ENCODE measurements at regions not wholly inside any gene's neighbourhood (a gene's known extent, or its start where the extent isn't known, plus 50 kb on each side); places are given as distances from the start of the nearest gene placed in this dataset.

DNA sequence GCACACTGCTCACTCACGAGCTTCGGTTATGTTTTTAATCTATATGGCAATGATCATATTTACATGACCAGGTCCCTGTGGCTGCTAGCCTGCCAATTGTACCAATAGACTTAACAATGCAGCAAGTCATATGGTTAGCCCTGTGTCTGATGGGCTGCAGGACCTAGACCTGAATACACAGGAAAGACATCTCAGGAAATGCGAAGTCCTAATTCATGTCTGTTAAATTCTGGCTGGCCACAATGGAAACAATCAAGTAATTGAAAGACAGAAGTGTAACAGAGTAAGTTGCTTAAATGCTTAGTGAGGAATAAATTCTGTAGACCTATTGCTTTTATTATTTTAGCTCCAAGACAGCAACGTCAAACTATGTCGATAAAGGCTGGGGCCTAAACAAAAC, 112.4 kb upstream of the FZD8 start:
- DNase-seq: no peak

GRCh38 chr10:35752469-35753461, 110.7 kb upstream of the FZD8 start:
- no peak for DNase-seq

DNA sequence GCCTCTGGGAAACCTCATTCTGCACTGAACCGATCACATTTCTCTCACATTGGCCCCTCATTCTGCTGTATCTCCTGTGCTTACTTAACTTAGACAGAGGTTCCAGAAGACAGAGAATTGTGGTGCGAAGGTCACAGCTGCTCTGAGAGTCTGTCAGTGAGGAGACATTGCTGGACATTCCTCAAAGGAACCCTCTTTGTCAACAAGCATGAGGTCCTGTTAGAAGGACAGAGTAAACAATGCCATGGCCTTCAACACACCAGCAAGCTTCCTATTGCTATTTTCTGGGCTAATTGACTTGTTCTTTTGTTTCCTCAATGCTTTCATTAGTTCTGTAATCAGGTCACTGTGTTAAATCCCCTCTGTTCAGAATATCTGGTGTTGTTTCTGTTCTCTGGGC, 109.3 kb upstream of the FZD8 start:
- no peak for DNase-seq

DNA sequence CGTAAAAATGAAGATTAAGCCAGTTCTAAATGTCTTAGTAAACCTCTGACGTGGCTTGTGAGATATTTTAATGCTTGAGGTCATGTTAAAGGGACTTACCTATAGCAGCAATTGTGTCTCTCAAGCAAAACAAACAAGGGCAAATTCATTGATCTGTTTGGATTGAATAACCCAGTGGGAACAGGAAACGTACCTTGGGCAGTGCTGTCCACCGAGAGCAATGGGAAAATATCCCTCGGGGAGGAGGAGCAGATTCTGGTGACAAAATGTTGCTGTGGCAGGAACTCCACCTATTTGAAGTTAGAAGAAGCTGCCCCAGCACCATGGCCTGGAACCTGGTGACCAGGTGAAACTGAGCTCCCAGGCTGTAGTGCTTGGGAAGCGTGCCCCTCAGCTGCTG, 107.1 kb upstream of the FZD8 start:
- DNase-seq: no peak

GRCh38 chr10:35745617-35746403, 103.7 kb upstream of the FZD8 start:
- DNase-seq: no peak

- no peak for DNase-seq
These were observed 101.8 kb upstream of the FZD8 start for GRCh38 chr10:35743851-35744250.

DNA sequence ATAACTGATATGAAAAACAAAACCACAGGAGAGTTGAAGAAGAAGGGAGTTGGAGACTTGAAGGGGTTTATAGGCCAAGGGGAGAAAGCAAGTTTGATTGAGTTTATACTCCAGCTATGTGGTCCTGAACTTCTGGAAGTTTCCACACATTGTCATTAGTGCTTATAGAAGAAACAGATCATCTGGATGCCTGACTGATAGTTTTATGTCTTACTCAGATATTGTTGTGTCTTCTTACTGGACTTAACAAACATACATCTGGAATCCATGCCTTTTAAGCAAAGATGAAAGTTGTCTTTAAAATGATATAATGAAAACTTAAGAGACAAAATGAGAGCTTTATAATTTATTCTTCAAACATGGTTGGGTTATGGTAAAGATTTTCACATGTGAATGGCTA, 101.3 kb upstream of the FZD8 start:
- DNase-seq: no peak

DNA sequence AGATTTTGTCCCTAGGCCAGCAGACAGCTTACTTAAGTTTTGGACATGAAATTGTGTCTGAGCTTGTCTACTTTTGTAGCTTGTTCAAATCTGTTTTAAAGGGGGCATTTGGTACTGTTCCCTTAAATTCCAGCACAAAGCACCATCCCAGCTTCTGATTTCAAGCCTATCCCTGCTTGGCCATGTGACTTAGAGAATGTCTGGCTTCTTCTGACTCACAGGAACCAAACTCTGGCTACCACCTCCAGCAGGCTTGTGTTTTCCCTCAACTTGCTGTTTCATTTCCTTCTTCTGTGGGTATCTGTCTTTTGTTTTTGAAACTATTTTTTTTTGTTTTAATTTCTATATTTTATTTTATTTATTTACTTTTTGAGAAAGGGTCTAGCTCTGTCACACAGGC, 97.9 kb upstream of the FZD8 start:
- DNase-seq: no peak

DNA sequence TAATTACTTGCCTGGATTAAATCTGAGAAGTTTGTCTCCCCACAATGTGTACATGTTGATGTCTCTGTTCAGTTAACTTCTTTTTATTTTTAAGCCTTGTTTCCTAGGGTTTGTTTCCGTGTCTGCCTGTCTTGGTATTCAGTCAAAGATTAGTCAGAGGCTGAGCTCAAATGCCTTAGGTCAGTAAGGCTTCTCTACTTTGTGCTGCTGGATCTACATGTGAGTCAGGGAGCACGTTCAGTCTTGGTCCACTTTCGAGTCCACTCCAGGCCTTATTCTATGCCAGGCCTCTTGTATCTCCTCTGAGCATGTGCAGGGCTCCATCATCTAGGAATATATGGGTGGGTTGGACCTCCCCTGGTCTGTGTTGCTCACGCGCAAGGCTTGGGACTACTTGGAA, 93.3 kb upstream of the FZD8 start:
- no peak for DNase-seq

- no peak for DNase-seq
These were observed 89.7 kb upstream of the FZD8 start for GRCh38 chr10:35731828-35732227.

- DNase-seq: no peak
These were observed 86.2 kb upstream of the FZD8 start for GRCh38 chr10:35728341-35728740.

- DNase-seq: no peak
These were observed 84.8 kb upstream of the FZD8 start for GRCh38 chr10:35726846-35727245.

- DNase-seq: no peak
These were observed 81.9 kb upstream of the FZD8 start for GRCh38 chr10:35723992-35724391.

DNA sequence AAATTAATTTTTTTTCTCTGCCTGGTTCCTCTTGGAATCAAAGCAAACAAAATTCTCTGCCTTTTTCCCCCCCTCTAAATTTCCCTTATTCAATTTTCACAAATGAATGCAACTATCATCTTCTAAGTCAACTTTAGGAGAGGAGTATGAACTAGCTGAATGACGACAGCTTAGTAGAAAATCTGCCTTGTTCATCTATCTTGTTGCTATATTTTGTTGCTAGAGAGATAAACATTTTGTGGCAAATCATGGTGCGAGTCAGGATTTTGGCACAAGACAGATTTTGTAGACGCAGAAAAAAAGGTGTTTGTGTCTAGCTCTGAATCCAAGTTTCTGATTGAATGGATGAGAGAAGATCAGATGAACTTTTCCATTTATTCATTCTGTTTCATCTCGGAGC, 81.0 kb upstream of the FZD8 start:
- DNase-seq: no peak

- DNase-seq: no peak
These were observed 80.5 kb upstream of the FZD8 start for GRCh38 chr10:35722636-35723035.

GRCh38 chr10:35722226-35722625, 80.1 kb upstream of the FZD8 start:
- no peak for DNase-seq

- no peak for DNase-seq
These were observed 78.3 kb upstream of the FZD8 start for GRCh38 chr10:35720366-35720765.

DNA sequence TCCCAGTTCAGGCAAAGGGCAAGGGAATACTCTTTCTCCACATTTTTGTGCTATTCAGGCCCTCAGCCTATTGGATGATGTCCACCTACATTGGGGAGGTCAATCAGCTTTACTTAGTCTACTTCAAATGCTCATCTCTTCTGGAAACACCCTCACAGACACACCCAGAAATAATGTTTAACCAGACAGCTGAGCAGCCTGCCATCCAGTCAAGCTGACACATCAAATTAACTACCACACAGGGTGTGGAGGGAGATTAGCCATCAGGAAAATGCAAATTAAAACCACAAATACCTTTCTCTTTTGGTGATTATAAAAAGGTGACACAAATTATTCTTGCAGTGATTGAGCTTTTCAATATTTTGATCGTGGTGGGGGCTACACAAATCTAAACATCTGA, 74.7 kb upstream of the FZD8 start:
- no peak for DNase-seq

GRCh38 chr10:35712486-35712885, 70.4 kb upstream of the FZD8 start:
- DNase-seq: no peak

DNA sequence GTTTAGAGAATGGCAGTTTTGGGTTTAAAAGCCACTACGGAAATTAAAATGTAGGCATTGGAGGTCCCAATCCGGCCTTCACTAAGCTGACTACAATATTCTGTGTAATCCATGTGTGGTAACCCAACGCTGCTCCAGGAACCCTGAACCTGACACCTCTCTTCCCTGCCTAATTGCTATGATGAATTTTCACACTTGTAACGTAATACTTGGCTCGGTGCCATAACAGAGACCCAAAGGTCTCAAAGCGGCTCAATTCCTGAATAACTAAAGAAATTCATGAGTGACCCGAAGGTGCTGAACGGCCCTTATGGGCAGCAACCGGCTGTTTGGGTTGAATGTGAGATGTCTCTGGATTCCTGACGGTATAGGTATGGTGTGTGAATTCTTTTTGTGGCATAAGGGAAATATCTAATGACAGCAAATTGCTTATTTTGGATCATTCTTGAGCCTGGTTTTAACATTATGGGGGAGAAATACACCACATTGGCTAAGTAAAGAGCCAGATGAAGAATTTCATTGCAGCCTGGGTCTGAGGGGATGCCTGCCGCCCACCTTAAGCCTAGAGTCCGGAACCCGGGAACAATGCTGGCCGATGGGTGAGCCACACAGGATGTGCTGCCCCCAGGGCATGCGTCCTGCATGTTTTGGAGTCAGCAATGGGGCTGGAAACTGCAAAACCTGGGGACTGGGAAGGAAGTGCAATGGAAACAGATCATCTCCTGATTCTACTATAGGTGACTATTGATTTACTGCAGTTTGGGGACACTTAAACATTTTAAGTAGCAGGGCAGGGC, 69.7 kb upstream of the FZD8 start:
- no peak for DNase-seq

DNA sequence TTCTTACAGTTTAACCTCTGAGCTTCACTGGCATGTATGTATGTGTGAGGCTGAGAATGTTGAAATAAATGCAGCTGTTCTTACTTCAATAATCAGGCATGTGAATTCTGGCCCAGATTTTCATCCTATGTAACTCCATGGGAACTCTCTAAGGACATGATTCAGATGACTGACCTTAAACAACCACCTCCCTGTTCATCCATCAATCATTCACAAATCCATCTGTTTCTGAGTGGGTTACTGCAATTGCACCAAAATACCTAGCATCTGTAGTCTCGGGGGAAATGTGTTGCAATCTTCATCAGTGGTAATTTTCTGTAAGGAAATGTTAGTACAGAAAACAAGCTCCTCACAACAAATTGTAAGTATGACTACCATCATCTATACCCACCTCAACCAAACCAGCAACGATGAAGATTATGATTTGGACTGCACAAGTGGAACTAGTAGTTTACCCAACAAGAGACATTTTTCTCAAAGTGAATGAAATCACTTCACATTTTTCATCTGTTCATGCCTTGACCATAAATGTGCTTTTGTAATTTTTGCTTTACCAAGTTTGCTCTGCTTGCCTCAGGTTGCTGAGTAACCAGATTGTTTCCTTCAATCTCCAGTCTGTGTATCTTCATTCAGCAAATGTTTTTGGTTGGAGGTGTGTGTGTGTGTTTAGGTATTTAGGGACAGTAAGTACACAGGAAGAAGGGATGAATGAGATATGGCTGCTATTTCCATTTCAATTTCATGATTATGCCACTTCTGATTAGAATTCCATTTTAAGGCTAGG, 65.7 kb upstream of the FZD8 start:
- no peak for DNase-seq

DNA sequence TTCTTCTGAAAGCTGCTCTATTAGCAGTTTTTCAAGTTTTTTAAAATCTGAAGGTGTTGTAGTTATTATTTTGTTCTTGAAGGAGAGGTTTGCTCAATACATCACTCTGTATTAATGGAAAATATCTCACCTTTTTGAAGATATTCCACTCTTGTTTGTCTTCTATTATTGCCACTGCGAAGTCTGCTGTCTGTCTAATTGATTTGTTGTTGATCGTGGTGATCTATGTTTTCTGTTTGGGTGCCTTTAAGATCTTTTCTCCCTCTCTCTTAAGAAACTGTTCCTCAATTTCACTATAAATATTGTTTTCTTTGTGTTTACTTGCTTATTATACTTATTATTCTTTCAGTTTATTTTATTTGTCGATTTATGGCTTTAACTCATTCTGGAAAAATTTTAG, 64.9 kb upstream of the FZD8 start:
- DNase-seq: no peak

Data from OCI-M1 (cell line).